ENCODE measurements at regions not wholly inside any gene's neighbourhood (a gene's known extent, or its start where the extent isn't known, plus 50 kb on each side); places are given as distances from the start of the nearest gene placed in this dataset.
"Not testable (repeated sequence)": the region's sequence is repeated elsewhere in the genome, so short reads cannot be mapped to it uniquely, and the experiment has no call there.

- H3K4me3 ChIP-seq (ENCODE audit: control insufficient read depth, low read depth, low read length): no peak overlapping the region
- no peak for DNase-seq (ENCODE audit: low read depth)
- no peak for TF ChIP-seq CTCF (IDR thresholded peaks at IDR 0.05; ENCODE audit: control insufficient read depth, insufficient read depth, low read depth, low read length, missing control alignments)
Measured at GRCh38 chr22:47504962-47505361, 742.5 kb downstream of the TBC1D22A start.

- TF ChIP-seq CTCF (IDR thresholded peaks at IDR 0.05; ENCODE audit: control insufficient read depth, insufficient read depth, low read depth, low read length, missing control alignments): no peak
- no peak overlapping the region for H3K4me3 ChIP-seq (ENCODE audit: control insufficient read depth, low read depth, low read length)
- no peak for DNase-seq (ENCODE audit: low read depth)
Measured at GRCh38 chr22:47498969-47499495, 736.6 kb downstream of the TBC1D22A start.

GRCh38 chr22:47497666-47498065 is 735.2 kb downstream of the TBC1D22A start:
- no peak for TF ChIP-seq CTCF (IDR thresholded peaks at IDR 0.05; ENCODE audit: control insufficient read depth, insufficient read depth, low read depth, low read length, missing control alignments)
- H3K4me3 ChIP-seq (ENCODE audit: control insufficient read depth, low read depth, low read length): no peak overlapping the region
- DNase-seq (ENCODE audit: low read depth): no peak

GRCh38 chr22:47495110-47495509 is 732.7 kb downstream of the TBC1D22A start:
- TF ChIP-seq CTCF (IDR thresholded peaks at IDR 0.05; ENCODE audit: control insufficient read depth, insufficient read depth, low read depth, low read length, missing control alignments): no peak
- no peak overlapping the region for H3K4me3 ChIP-seq (ENCODE audit: control insufficient read depth, low read depth, low read length)
- DNase-seq (ENCODE audit: low read depth): no peak

DNA sequence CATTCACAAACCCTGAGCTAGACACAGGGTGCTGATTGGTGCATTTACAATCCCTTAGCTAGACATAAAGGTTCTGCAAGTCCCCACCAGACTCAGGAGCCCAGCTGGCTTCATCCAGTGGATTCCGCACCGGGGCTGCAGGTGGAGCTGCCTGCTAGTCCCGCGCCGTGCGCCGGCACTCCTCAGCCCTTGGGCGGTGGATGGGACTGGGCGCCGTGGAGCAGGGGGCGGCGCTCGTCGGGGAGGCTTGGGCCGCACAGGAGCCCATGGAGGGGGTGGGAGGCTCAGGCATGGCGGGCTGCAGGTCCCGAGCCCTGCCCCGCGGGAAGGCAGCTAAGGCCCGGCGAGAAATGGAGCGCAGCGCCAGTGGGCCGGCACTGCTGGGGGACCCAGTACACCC is 725.7 kb downstream of the TBC1D22A start:
- DNase-seq (ENCODE audit: low read depth): not testable (repeated sequence)

GRCh38 chr22:47486569-47487312 is 724.3 kb downstream of the TBC1D22A start:
- no peak overlapping the region for H3K4me3 ChIP-seq (ENCODE audit: control insufficient read depth, low read depth, low read length)
- DNase-seq (ENCODE audit: low read depth): no peak
- no peak for TF ChIP-seq CTCF (IDR thresholded peaks at IDR 0.05; ENCODE audit: control insufficient read depth, insufficient read depth, low read depth, low read length, missing control alignments)

More for the DNA sequence above, 725.7 kb downstream of the TBC1D22A start:
- H3K4me3 ChIP-seq (ENCODE audit: control insufficient read depth, low read depth, low read length): not testable (repeated sequence)

DNA sequence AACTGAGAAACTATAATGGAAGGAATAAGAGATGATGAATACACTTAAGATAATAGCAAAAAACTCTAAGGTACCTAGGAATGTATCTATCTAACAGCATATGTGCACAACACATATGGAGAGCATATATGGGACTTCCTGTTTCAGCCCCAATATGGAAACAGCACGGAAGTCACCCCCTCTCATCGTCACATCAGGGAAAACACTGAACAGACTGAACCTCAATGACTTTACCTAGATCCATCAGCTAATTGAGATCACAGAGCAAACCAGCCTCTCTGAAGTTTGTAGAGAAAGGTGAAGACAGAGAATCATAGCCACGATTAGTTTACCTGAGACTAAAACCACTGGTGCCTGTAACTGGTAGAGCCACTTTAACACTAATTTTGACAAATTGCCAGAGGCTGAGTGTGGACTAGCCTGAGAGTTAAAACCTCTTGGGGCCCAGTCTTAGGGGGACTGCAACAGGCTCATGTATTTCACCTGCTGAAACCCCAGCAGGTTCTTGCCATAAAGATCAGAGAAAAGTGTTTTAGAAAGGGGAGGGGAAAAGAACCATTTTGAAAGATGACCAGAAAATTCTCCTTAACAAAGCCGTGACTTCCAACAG is 722.6 kb downstream of the TBC1D22A start:
- DNase-seq (ENCODE audit: low read depth): no peak
- no peak for TF ChIP-seq CTCF (IDR thresholded peaks at IDR 0.05; ENCODE audit: control insufficient read depth, insufficient read depth, low read depth, low read length, missing control alignments)
- H3K4me3 ChIP-seq (ENCODE audit: control insufficient read depth, low read depth, low read length): no peak overlapping the region

Data from AG09309 (cell line).